ENCODE measurements at regions not wholly inside any gene's neighbourhood (a gene's known extent, or its start where the extent isn't known, plus 50 kb on each side); places are given as distances from the start of the nearest gene placed in this dataset.

- no peaks in the 10 kb centered on the region for H3K9me3 ChIP-seq (replicated peaks; ENCODE audit: control insufficient read depth, insufficient read depth, low read length)
- ChIA-PET POLR2A (no interaction called here), CTCF (no interaction called here)
- H3K9ac ChIP-seq (replicated peaks; ENCODE audit: extremely low read depth, insufficient read depth, low read length) = no peak overlapping the region
- FAIRE-seq (no peak), DNase-seq (ENCODE audit: low read depth, low spot score) (no peak)
- H3K36me3 ChIP-seq (ENCODE audit: control insufficient read depth in 2 of 2, extremely low read depth in 1 of 2, insufficient read depth in 2 of 2, low read length in 2 of 2) = no peaks in the 10 kb centered on the region
- no peak overlapping the region for H3K4me3 ChIP-seq (replicated peaks in 1 of 3; ENCODE audit: insufficient read depth in 1 of 3, low read depth in 1 of 3, low read length in 3 of 3)
- dilution Hi-C loops (cut with MboI; ENCODE audit: extremely low pct_ligation_motif_present, low sequenced_read_pairs) = no loop called here
- H3K4me1 ChIP-seq (ENCODE audit: control insufficient read depth, extremely low read depth, insufficient read depth, low read length) = no peaks in the 10 kb centered on the region
- H2AFZ ChIP-seq (ENCODE audit: low read depth, low read length) = no peak overlapping the region
- H3K27me3 ChIP-seq (ENCODE audit: control insufficient read depth in 2 of 2, insufficient read depth in 2 of 2, low read length in 2 of 2) = no peaks in the 10 kb centered on the region
- TF ChIP-seq GATA2 (IDR thresholded peaks at IDR 0.05; ENCODE audit: insufficient read depth, insufficient read length, low read depth, low read length) (no peak), MYC (IDR thresholded peaks at IDR 0.05; ENCODE audit: low read depth, low read length) (no peak), POLR2A (IDR thresholded peaks at IDR 0.05; ENCODE audit: low read depth, low read length) (no peak), POLR2AphosphoS5 (IDR thresholded peaks at IDR 0.05; ENCODE audit: insufficient read depth, low read depth, low read length) (no peak), MAX (IDR thresholded peaks at IDR 0.05; ENCODE audit: insufficient read depth, insufficient read length) (no peak), FOS (IDR thresholded peaks at IDR 0.05; ENCODE audit: borderline replicate concordance, insufficient read depth, low read length) (no peak), JUN (IDR thresholded peaks at IDR 0.05; ENCODE audit: borderline replicate concordance, insufficient read depth, insufficient read length, low read depth) (no peak)
- H3K79me2 ChIP-seq (ENCODE audit: control insufficient read depth, insufficient read depth, low read length) = no peaks in the 10 kb centered on the region
- H3K27ac ChIP-seq (ENCODE audit: insufficient read depth, low read depth, low read length) = no peak overlapping the region
- BruUV-seq (replicated peaks) = no TSS peak
- H3K9me1 ChIP-seq (replicated peaks; ENCODE audit: control insufficient read depth, extremely low read depth, insufficient read depth, low read length) = no peaks in the 10 kb centered on the region
- H3K4me2 ChIP-seq (ENCODE audit: insufficient read depth, low read length) = no peak overlapping the region
- intact Hi-C loops (cut with micrococcal nuclease) = no loop called here
- H4K20me1 ChIP-seq (replicated peaks; ENCODE audit: control insufficient read depth, extremely low read depth, insufficient read depth, low read length) = no peaks in the 10 kb centered on the region
Measured at GRCh38 chr13:108000998-108001397, 214.3 kb downstream of the LIG4 start.

GRCh38 chr13:107999751-108000150 is 215.6 kb downstream of the LIG4 start:
- no TSS peak for BruUV-seq (replicated peaks)

More at GRCh38 chr13:107999751-108000150, 215.6 kb downstream of the LIG4 start:
- H2AFZ ChIP-seq (ENCODE audit: low read depth, low read length) = no peak overlapping the region
- no peaks in the 10 kb centered on the region for H3K27me3 ChIP-seq (ENCODE audit: control insufficient read depth in 2 of 2, insufficient read depth in 2 of 2, low read length in 2 of 2)
- TF ChIP-seq JUN (IDR thresholded peaks at IDR 0.05; ENCODE audit: borderline replicate concordance, insufficient read depth, insufficient read length, low read depth) = no peak
- TF ChIP-seq EZH2 (IDR thresholded peaks at IDR 0.05; ENCODE audit: borderline replicate concordance, low read depth, low read length, severe bottlenecking) = no peak
- TF ChIP-seq FOS (IDR thresholded peaks at IDR 0.05; ENCODE audit: borderline replicate concordance, insufficient read depth, low read length) = no peak
- TF ChIP-seq MAX (IDR thresholded peaks at IDR 0.05; ENCODE audit: insufficient read depth, insufficient read length) = no peak
- TF ChIP-seq POLR2AphosphoS5 (IDR thresholded peaks at IDR 0.05; ENCODE audit: insufficient read depth, low read depth, low read length) = no peak
- TF ChIP-seq POLR2A (IDR thresholded peaks at IDR 0.05; ENCODE audit: low read depth, low read length) = no peak
- TF ChIP-seq MYC (IDR thresholded peaks at IDR 0.05; ENCODE audit: low read depth, low read length) = no peak
- H3K9ac ChIP-seq (replicated peaks; ENCODE audit: extremely low read depth, insufficient read depth, low read length) = no peak overlapping the region
- no peaks in the 10 kb centered on the region for H3K79me2 ChIP-seq (ENCODE audit: control insufficient read depth, insufficient read depth, low read length)
- H3K9me1 ChIP-seq (replicated peaks; ENCODE audit: control insufficient read depth, extremely low read depth, insufficient read depth, low read length) = no peaks in the 10 kb centered on the region
- CTCF ChIA-PET = interaction anchor here (0.6 kb wide), 1 partner anchor 36 kb away, joined by 3 read pairs; no protein-coding TSS in a partner anchor
- no peaks in the 10 kb centered on the region for H3K9me3 ChIP-seq (replicated peaks; ENCODE audit: control insufficient read depth, insufficient read depth, low read length)
- no peak overlapping the region for H3K4me2 ChIP-seq (ENCODE audit: insufficient read depth, low read length)
- DNase-seq (ENCODE audit: low read depth, low spot score) (no peak), FAIRE-seq (no peak)
- intact Hi-C loops (cut with micrococcal nuclease) = no loop called here
- dilution Hi-C loops (cut with MboI; ENCODE audit: extremely low pct_ligation_motif_present, low sequenced_read_pairs) = no loop called here
- no peaks in the 10 kb centered on the region for H3K4me1 ChIP-seq (ENCODE audit: control insufficient read depth, extremely low read depth, insufficient read depth, low read length)
- no peak overlapping the region for H3K27ac ChIP-seq (ENCODE audit: insufficient read depth, low read depth, low read length)
- no peak overlapping the region for H3K4me3 ChIP-seq (replicated peaks in 1 of 3; ENCODE audit: insufficient read depth in 1 of 3, low read depth in 1 of 3, low read length in 3 of 3)
- POLR2A ChIA-PET = no interaction called here
- H4K20me1 ChIP-seq (replicated peaks; ENCODE audit: control insufficient read depth, extremely low read depth, insufficient read depth, low read length) = no peaks in the 10 kb centered on the region
- no peaks in the 10 kb centered on the region for H3K36me3 ChIP-seq (ENCODE audit: control insufficient read depth in 2 of 2, extremely low read depth in 1 of 2, insufficient read depth in 2 of 2, low read length in 2 of 2)
